GM23338 (cell line): ENCODE measurements at regions not wholly inside any gene's neighbourhood (a gene's known extent, or its start where the extent isn't known, plus 50 kb on each side); places are given as distances from the start of the nearest gene placed in this dataset.
A peak's percentile ranks its signal among the peaks of the same experiment; 100 is the strongest.

Experiments used
- ATAC-seq: fragments of 200-7000 bp; cut with Tn5 transposase; 3 replicates; pipeline ENCODE4 v1.9.1; 2020
- DNase-seq: peaks from one replicate; pipeline ENCODE4 v3.0.0-alpha.2; 2015; ENCODE audit warnings: low spot score
- H2AFZ ChIP-seq: fragments of 200-600 bp; sonication (generic); 2 replicates; pipeline ENCODE4 v1.8.0; 2016; ENCODE audit warnings: antibody characterized with exemption, mild to moderate bottlenecking, moderate library complexity
- H3F3A ChIP-seq: fragments of 200-600 bp; sonication (generic); replicated peaks from 2 replicates; pipeline ENCODE4 v1.8.0; 2017; ENCODE audit warnings: antibody characterized with exemption, mixed run types, low read depth
- H3K27ac ChIP-seq: fragments of 200-600 bp; sonication (generic); 2 replicates; pipeline ENCODE4 v1.6.1; 2016; ENCODE audit warnings: low read depth
- H3K27me3 ChIP-seq: fragments of 200-600 bp; sonication (generic); 2 replicates; pipeline ENCODE4 v1.8.0; 2016; ENCODE audit warnings: mild to moderate bottlenecking, mixed run types, moderate library complexity; ENCODE audit not compliant: insufficient read depth
- H3K36me3 ChIP-seq: fragments of 200-600 bp; sonication (generic); 2 replicates; pipeline ENCODE4 v1.8.0; 2016; ENCODE audit warnings: mild to moderate bottlenecking; ENCODE audit not compliant: insufficient read depth
- H3K4me1 ChIP-seq: fragments of 200-600 bp; sonication (generic); 2 replicates; pipeline ENCODE4 v1.8.0; 2016; ENCODE audit warnings: mild to moderate bottlenecking, moderate library complexity; ENCODE audit not compliant: insufficient read depth
- H3K4me2 ChIP-seq: fragments of 200-600 bp; sonication (generic); 2 replicates; pipeline ENCODE4 v1.7.1; 2017; ENCODE audit warnings: mixed run types
- H3K4me3 ChIP-seq: fragments of 200-600 bp; sonication (generic); 2 replicates; pipeline ENCODE4 v1.6.1; 2016; ENCODE audit warnings: mixed run types
- H3K79me2 ChIP-seq: fragments of 200-600 bp; sonication (generic); replicated peaks from 2 replicates; pipeline ENCODE4 v1.8.0; 2017; ENCODE audit warnings: mild to moderate bottlenecking; ENCODE audit not compliant: insufficient read depth
- H3K9me2 ChIP-seq: fragments of 200-600 bp; sonication (generic); 2 replicates; pipeline ENCODE4 v1.8.0; 2017; ENCODE audit not compliant: insufficient read depth
- H4K20me1 ChIP-seq: fragments of 200-600 bp; sonication (generic); replicated peaks from 2 replicates; pipeline ENCODE4 v1.8.0; 2017; ENCODE audit warnings: mild to moderate bottlenecking; ENCODE audit not compliant: insufficient read depth
- H3K27ac Mint-ChIP-seq: 2 replicates; pipeline ENCODE4 v1.8.0; 2020; ENCODE audit warnings: inconsistent platforms, mild to moderate bottlenecking, moderate library complexity, mixed read lengths
- H3K27me3 Mint-ChIP-seq: 3 replicates; pipeline ENCODE4 v1.8.0; 2022; ENCODE audit warnings: low read depth, mild to moderate bottlenecking, moderate library complexity, mixed read lengths, inconsistent platforms; ENCODE audit not compliant: insufficient read depth, poor library complexity
- H3K36me3 Mint-ChIP-seq: 3 replicates; pipeline ENCODE4 v1.8.0; 2021; ENCODE audit warnings: low read depth, mild to moderate bottlenecking, inconsistent platforms, moderate library complexity, mixed read lengths
- H3K4me1 Mint-ChIP-seq: 3 replicates; pipeline ENCODE4 v1.8.0; 2020; ENCODE audit warnings: mild to moderate bottlenecking, inconsistent platforms, mixed read lengths
- H3K4me3 Mint-ChIP-seq: 3 replicates; pipeline ENCODE4 v1.8.0; 2021; ENCODE audit warnings: moderate library complexity, mild to moderate bottlenecking, inconsistent platforms, mixed read lengths
- H3K9me3 Mint-ChIP-seq: 3 replicates; pipeline ENCODE4 v1.8.0; 2020; ENCODE audit warnings: moderate library complexity, mild to moderate bottlenecking, inconsistent platforms, mixed read lengths
- CREB1 ChIP-seq: fragments of 250-450 bp; sonication (Bioruptor Pico); IDR thresholded peaks from 2 replicates; pipeline ENCODE4 v1.5.0; 2020; ENCODE audit warnings: low read depth, mild to moderate bottlenecking, moderate library complexity
- CTCF ChIP-seq, 2 experiments: fragments of 200-600 bp in 1 of 2; sonication (generic) in 1 of 2; conservative IDR thresholded peaks; 2 replicates each; pipeline versions ENCODE4 v1.5.1 to v1.6.1; 2016 to 2017; ENCODE audit warnings: antibody characterized with exemption in 2 of 2, low read depth in 2 of 2, mild to moderate bottlenecking in 2 of 2, moderate library complexity in 1 of 2
- EZH2 ChIP-seq: fragments of 200-600 bp; sonication (generic); IDR thresholded peaks from one replicate; pipeline ENCODE4 v1.8.0; 2017; ENCODE audit warnings: antibody characterized with exemption, mild to moderate bottlenecking, low read depth; ENCODE audit not compliant: unreplicated experiment
- JUNB ChIP-seq: IDR thresholded peaks from one replicate; pipeline ENCODE4 v1.6.1; 2016; ENCODE audit warnings: antibody characterized with exemption; ENCODE audit not compliant: unreplicated experiment
- POLR2AphosphoS5 ChIP-seq: IDR thresholded peaks from 2 replicates; pipeline ENCODE4 v1.6.1; 2016; ENCODE audit warnings: antibody characterized with exemption, low read depth
- STAT1 ChIP-seq: IDR thresholded peaks from one replicate; pipeline ENCODE4 v1.6.1; 2016; ENCODE audit warnings: antibody characterized with exemption; ENCODE audit not compliant: unreplicated experiment
- ZNF114 ChIP-seq: fragments of 250-450 bp; sonication (Bioruptor Pico); IDR thresholded peaks from 2 replicates; pipeline ENCODE4 v1.5.0; 2020; ENCODE audit warnings: mild to moderate bottlenecking, moderate library complexity
- ZNF462 ChIP-seq: fragments of 250-450 bp; sonication (Bioruptor Pico); IDR thresholded peaks from 2 replicates; pipeline ENCODE4 v1.5.0; 2020; ENCODE audit warnings: mild to moderate bottlenecking, moderate library complexity
- TF ChIP-seq, protein P1 (sequence below): IDR thresholded peaks from 2 replicates; pipeline ENCODE4 v1.6.1; 2016; ENCODE audit warnings: antibody characterized with exemption

DNA sequence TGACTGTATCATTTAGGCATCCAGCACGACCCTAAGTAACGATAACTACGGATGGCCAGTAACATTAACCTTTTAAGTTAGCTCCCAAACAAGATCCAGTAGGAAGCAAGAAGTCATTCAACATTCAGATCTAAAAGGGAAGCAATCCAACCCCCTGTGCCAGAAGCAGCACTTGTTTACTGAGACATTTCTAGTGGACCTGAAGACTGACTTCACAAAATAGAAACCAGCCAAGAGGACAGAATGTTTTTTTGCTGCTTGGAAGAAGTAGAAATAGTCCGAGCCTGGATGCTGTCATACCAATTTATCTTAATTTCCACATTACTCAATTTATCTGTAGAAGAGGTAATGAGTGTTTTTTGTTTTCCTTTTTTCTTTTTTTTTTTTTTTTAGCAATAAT lies 88.0 kb upstream of the CTTNBP2 start:
- no peak for ATAC-seq

More for the DNA sequence above, 88.0 kb upstream of the CTTNBP2 start:
- H3F3A ChIP-seq = no peaks in the 10 kb centered on the region
- Mint-ChIP-seq H3K9me3 (no peaks in the 10 kb centered on the region), H3K36me3 (peaks cover 2% of the 10 kb centered on the region; the same call in 1 of the 3 replicates), H3K27ac (peak overlapping the region; percentile 97), H3K27me3 (peaks cover 4% of the 10 kb centered on the region), H3K4me1 (peaks cover 44% of the 10 kb centered on the region), H3K4me3 (no peak overlapping the region)
- H4K20me1 ChIP-seq = no peaks in the 10 kb centered on the region
- H3K36me3 ChIP-seq = no peaks in the 10 kb centered on the region
- peak overlapping the region; percentile 23; the same call in 1 of the 2 replicates for H2AFZ ChIP-seq
- H3K4me3 ChIP-seq = no peak overlapping the region
- no peak overlapping the region for H3K4me2 ChIP-seq
- TF ChIP-seq EZH2 = no peak
- TF ChIP-seq JUNB = no peak
- TF ChIP-seq, protein P1, sequence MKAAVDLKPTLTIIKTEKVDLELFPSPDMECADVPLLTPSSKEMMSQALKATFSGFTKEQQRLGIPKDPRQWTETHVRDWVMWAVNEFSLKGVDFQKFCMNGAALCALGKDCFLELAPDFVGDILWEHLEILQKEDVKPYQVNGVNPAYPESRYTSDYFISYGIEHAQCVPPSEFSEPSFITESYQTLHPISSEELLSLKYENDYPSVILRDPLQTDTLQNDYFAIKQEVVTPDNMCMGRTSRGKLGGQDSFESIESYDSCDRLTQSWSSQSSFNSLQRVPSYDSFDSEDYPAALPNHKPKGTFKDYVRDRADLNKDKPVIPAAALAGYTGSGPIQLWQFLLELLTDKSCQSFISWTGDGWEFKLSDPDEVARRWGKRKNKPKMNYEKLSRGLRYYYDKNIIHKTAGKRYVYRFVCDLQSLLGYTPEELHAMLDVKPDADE = no peak
- no peak for TF ChIP-seq ZNF462 (CRISPR knock-in tag)
- no peak for TF ChIP-seq CTCF (conservative IDR thresholded peaks at IDR 0.05; ENCODE audit: low read depth in 2 of 2)
- TF ChIP-seq ZNF114 (CRISPR knock-in tag) = no peak
- no peak for TF ChIP-seq STAT1
- TF ChIP-seq CREB1 (CRISPR knock-in tag) = no peak
- TF ChIP-seq POLR2AphosphoS5 = no peak
- no peaks in the 10 kb centered on the region for H3K79me2 ChIP-seq
- no peak overlapping the region for H3K27ac ChIP-seq
- H3K4me1 ChIP-seq = peaks cover 46% of the 10 kb centered on the region
- H3K9me2 ChIP-seq = no peaks in the 10 kb centered on the region
- H3K27me3 ChIP-seq = no peaks in the 10 kb centered on the region
- no peak for DNase-seq
